GM19025 (cell line): ENCODE measurements at regions not wholly inside any gene's neighbourhood (a gene's known extent, or its start where the extent isn't known, plus 50 kb on each side); places are given as distances from the start of the nearest gene placed in this dataset.

Experiments used
- ATAC-seq: cut with Tn5 transposase; IDR thresholded peaks from one replicate; pipeline ENCODE4 v1.9.1; 2021; ENCODE audit warnings: mild to moderate bottlenecking, low read depth, moderate library complexity; ENCODE audit not compliant: unreplicated experiment

DNA sequence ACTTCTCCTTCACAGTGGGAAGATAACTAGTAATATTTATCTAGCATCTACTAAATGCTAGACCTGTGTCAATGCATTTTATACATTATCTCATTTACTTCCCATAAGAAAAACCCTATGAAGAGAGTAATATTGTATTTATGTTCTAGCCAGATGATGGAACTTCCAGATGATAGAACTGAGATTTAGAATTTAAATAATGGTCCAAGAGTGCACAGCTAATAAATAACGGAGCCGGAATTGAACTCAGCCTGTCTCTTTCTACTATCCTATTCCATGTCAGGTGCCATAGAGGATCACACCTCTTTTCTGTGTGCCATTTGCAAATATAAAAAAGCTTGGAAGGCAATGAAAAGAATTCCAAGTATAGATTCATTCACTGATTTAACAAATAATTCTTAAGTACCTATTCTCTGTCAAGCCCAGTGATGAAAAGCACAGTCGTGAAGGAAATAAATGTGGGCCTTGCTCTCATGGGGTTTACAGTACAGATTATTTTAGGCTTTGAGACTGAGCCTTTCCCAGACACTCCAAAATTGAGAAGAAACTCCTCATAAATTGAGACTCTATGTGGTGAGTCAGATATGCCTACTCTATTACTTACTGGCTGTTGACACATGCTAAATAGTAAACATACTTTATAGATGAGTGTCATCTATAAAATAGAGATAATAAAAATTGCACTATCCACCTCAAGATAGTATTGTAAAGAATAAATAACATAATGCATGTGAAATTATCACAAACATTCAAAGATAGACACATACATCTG lies 378.0 kb upstream of the PRMT6 start:
- no peak for ATAC-seq

- ATAC-seq: no peak
These were observed 376.3 kb upstream of the PRMT6 start for GRCh38 chr1:106680216-106680615.

DNA sequence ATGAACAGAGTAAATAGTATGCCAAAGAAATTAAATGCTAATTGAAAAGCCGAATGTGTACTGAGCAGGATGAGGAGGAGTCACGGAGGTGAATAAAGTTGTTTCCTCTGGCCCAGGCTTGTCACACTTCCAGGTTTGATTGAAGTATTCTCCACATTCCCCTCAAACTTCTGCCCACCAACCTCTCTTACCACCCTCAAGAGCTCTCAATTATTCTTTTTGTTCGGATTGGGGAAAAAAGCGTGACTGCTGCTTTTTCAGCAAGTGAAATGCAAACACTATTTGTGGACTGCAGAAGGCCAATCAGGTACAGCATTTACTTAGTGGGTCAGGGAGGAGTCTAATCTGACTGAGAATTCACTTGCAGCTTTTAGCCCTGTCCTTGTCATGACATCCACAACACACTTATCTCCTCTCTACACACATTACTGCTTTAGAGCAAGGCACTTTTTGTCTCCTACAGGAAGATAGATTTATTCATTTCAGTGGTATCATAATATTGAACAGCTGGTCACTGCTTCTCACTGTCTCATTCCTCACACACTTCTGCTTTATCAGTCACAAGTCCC lies 375.6 kb upstream of the PRMT6 start:
- ATAC-seq: no peak

- no peak for ATAC-seq
These were observed 374.4 kb upstream of the PRMT6 start for GRCh38 chr1:106681939-106682522.

- ATAC-seq: no peak
These were observed 368.0 kb upstream of the PRMT6 start for GRCh38 chr1:106688446-106688845.

- ATAC-seq: no peak
These were observed 357.8 kb upstream of the PRMT6 start for GRCh38 chr1:106698660-106699059.

DNA sequence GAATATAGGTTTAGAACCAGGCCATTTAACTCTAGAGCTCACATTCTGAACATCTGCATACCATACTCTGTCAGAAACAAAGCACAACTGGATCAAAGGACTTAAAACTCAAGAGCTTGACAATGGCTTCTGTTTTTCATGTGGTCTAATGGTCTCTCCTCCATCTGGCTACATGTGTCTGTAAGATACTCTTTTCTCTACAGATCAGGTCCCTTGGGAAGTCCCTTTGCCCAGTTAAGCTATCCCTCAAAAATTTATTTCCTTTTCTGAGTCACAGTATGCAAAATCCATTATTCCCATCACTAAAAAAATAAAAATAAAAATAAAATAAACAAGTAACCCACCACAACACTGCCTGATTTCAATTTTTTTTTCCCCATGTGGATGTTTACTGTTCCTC lies 357.0 kb upstream of the PRMT6 start:
- ATAC-seq: no peak

- ATAC-seq: no peak
These were observed 356.3 kb upstream of the PRMT6 start for GRCh38 chr1:106700211-106700610.

DNA sequence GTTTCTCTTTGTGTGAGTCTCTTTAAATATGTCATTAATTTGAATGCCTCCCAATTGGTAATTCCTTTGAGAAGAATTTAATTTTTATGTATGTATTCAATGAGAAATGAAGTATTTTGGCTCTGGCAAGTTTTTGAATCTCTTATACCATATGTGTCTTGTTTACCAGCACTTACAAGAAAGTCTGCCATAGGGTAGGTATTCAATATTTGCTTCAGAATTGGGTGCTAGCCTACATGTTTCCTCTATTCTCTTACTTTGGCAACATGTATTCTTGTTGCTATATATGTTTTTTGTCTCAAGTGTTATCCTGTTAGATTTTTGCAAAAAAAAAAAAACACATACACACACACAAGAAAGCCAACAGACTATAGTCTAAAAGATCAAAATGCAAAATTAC lies 350.5 kb upstream of the PRMT6 start:
- ATAC-seq: no peak

GRCh38 chr1:106717591-106717990 lies 338.9 kb upstream of the PRMT6 start:
- ATAC-seq: no peak

GRCh38 chr1:106721790-106722189 lies 334.7 kb upstream of the PRMT6 start:
- ATAC-seq: no peak

GRCh38 chr1:106722466-106722865 lies 334.0 kb upstream of the PRMT6 start:
- no peak for ATAC-seq

DNA sequence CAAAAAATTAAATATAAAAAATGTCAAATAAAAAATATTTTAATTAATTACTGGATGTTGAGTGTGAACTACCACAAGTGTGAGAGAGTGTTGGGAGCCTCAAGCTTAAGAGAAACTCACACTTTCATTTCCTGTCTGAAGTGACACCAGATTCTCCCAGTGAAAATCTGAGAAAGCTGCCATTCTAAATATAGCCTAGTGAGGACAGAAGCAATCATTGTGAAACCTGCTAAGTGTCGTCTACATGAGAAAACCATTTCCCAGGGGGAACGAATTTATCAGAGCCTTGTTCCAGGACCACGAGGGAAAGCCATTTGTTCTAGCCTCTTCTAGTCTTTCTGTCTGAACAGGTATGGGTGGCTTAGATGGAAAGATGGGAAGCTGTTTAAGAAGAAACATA lies 329.3 kb upstream of the PRMT6 start:
- no peak for ATAC-seq

DNA sequence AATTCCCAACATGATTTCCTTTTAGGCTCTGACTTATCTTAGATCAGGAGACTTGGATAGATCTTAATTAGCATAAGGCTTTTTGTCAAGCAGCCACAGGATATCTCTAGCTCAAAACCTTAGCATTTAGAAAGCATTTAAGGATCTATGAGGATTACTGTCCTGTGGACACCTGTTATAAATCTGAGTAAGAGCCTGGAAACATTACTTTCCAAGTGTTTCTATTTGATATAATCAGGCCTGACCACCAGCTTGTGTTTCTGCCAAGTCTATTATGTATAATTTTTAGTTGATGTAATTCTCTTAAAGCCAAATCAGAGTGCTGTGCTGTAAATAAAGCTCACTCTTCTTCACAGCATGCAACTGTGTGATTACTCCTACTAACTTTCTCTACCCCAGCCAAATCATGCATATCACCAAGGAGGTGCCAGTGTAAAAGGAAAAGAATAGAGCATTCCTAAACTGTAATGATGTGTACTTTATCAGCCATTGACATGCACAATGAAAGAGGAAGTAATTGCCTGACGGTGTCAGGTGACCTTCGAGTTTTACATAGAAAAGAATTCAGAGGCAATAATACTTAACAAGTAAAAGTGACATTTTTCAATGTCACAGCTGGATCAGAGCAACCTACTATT lies 309.9 kb upstream of the PRMT6 start:
- no peak for ATAC-seq

GRCh38 chr1:106747232-106747631 lies 309.2 kb upstream of the PRMT6 start:
- no peak for ATAC-seq

DNA sequence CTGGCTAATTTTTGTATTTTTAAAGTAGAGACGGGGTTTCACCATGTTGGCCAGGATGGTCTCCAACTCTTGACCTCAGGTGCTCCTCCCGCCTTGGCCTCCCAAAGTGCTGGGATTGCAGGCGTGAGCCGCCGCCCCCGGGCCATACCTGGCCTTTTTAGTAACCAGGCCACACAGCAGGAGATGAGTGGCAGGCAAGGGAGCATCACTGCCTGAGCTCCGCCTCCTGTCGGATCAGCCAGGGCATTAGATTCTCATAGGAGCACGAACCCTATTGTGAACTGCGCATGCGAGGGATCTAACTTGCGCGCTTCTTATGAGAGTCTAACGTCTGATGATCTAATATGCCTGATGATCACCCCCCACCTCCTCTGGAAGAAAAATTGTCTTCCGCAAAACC lies 308.7 kb upstream of the PRMT6 start:
- no peak for ATAC-seq

GRCh38 chr1:106748606-106749005 lies 307.9 kb upstream of the PRMT6 start:
- ATAC-seq: no peak

DNA sequence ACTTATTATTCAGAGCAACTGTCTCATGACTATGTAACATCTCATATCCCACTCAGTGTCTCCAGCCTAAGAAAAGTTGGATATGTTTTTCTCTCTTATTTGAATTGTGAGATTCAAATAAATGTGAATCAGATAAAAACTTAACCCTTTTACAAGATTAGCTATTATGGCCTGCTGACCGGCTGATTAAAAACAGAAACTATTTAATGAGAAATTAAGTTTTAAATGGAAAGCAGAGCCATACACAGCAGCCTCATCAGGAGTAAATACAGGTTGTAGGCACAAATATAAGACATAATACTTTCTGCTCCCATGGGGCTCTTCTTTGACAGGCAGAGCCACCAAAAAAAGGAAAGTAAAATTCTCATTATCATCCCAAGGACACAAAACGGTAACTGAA lies 307.0 kb upstream of the PRMT6 start:
- no peak for ATAC-seq

DNA sequence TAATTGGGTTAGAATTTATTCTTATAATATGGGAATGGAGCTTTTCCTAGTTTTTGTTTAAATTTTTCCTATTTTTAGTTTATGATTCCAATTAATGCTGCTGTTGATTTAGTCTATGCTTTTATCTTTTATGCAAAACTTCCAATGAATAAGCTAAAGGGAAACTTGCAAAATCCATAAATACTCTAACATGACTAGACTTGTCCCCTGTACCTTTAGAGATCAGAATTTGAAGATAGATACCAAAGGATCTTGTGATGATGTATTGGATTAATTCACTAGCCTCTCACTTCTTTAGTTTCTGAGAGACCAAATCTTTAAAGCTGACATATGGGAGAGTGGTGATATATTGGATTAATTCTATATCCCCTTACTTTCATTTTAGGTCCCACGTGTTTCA lies 306.6 kb upstream of the PRMT6 start:
- ATAC-seq: no peak

- no peak for ATAC-seq
These were observed 305.5 kb upstream of the PRMT6 start for GRCh38 chr1:106751002-106751401.

GRCh38 chr1:106753066-106753465 lies 303.4 kb upstream of the PRMT6 start:
- ATAC-seq: no peak

DNA sequence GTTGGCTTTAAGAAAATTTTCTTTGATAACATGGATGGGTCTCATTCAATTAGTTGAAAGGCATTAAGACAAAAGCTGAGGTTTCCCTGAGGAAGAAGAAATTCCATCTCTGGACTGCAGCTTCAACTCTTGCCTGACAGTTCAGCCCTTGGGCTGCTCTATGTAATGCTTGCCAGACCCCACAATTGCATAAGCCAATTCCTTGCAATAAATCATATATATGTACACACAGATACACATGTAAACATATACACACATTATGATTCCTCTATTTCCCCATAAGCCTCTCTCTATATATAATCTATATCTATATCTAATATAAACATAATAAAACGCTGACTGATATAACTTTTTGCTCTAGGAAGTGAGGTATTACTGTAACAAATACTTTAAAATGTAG lies 301.5 kb upstream of the PRMT6 start:
- no peak for ATAC-seq
